Activated CD4-positive, alpha-beta T cell treated with anti-CD3 and anti-CD28 coated beads, Interleukin-2, amount 50 U/mL, for 16 hours (primary cell): ENCODE measurements at regions not wholly inside any gene's neighbourhood (a gene's known extent, or its start where the extent isn't known, plus 50 kb on each side); places are given as distances from the start of the nearest gene placed in this dataset.
"Not testable (repeated sequence)": the region's sequence is repeated elsewhere in the genome, so short reads cannot be mapped to it uniquely, and the experiment has no call there.

Experiments used
- DNase-seq: peaks from one replicate; pipeline ENCODE4 v3.0.0-alpha.2; 2020

DNA sequence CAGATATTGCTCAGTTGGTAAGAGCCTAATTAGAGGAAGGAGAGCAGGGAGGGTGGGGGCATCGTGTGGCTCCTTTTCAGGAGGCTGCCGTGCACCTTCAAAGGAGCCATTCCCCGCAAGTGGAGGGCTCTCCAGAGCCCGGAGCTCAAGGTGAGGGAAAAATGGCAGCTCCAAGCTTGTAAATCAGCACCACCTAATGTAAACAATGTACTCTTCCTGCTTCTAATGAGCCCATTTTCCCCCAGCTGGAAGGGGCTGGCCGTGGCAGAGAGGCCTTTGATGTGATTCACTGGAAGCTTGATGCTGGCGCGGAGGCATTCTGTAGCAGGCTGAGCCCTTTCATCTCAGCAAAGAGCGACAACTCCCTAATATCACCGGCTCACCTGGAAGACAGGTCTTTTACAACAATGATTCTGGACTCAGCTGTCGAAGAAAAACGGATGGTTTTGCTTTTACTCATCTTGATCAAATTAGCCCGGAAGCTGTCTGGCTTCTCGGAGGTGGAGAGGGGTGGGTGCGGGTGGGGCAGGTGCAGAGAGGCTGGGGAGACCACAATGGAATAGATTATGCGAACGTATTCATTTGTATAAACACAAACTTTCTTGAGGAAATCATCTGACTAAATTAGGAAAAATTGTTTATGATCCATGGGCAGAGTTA, 112.5 kb downstream of the RRAGC start:
- DNase-seq: peak; percentile 39

DNA sequence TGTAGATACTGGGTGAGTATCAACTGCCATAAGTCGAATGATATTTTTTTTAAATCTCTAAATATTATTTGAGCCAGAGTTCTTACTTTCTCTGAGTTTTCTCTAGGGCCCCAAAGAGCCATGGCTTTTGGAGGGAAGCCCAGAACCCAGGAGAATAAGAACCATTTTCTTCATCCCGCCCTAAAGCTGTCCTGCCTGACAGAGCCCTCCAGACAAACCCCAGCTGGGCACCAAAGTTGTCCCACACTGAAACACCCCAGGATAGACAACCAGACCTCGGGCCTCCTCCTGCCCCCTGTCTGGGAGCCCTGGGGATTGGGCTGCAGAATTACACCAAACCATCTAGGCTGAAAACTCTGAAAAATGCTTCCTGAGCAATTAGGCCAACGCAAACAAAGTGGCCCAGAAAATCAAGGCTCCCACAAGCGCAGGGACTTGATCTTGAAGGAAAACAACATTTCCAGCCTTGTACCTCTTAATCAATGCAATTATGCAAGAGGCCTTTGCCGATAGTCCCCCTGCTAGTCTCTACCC, 113.1 kb downstream of the RRAGC start:
- DNase-seq: no peak

DNA sequence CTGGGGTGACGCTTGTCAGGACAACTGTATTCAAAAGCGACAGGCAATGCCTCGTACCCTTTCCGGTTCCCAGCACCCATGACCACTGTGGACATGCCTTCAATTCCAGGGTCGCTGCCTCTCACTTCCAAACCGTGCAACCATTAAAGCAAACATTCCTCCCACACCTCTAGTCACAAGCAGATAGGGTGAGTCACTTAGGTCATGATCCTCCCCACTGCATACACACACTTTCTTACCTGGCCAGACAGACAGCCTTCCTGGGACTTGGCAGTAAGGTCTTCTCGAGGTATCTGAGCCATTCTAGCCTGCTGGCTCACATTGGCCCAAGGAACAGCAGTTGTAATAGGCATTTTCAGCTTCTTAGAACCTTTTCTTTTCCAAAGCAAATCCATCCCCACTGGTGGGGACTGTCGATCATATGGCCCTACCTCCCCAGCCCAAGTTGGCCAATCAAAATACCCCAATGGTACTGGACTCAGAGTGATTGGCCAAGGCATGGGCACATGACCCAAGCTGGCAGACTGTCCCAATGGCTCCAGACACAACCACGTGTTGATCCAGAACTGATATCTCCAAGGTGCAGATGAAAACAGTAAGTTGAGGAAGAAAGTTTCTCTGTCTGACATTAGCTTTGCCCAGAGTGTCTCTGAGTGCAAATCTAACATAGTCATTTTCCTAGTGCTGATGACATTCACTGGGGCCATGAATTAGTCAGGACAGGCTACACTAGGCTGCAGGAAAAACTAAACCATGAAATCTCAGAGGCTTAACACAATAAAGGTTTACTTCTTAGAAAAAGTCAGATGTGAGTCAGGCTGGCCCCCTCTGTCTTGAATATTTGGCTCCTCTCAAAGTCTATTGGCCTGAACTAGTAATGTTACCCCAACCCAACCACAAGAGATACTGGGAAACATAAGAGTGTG, 113.8 kb downstream of the RRAGC start:
- peak; percentile 62 for DNase-seq

DNA sequence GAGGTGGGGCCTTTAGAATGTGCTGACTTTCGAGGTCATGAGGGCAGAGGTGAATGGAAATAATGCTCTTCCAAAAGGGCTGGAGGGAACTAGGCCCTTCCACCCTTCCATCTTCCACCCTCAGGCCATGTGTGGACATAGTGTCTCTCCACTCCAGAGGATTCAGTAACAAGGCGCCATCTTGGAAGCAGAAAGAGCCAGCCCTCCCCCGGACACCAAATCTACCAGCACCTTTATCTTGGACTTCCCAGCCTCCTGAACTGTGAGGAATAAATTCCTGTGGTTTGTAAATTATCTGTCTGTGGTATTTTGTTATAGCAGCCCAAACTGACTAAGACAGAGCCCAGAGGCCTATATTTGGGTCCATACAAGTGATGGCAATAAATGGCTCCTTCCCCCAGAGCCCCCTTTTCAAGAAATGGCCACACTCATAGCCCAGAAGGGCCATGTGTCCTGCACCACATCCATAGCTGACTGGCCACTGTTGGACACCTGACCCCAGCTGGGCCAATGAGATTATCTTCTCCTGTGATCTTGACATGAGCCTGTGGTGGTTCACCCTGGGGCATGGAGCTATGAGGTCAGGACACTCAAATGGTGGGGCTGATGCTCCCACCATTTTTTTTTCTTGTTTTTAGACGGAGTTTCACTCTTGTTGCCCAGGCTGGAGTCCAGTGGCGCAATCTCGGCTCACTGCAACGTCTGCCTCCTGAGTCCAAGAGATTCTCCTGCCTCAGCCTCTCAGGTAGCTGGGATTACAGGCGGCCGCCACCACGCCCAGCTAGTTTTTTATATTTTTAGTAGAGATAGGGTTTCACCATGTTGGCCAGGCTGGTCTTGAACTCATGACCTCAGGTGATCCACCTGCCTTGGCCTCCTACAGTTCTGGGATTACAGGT, 114.9 kb downstream of the RRAGC start:
- no peak for DNase-seq

DNA sequence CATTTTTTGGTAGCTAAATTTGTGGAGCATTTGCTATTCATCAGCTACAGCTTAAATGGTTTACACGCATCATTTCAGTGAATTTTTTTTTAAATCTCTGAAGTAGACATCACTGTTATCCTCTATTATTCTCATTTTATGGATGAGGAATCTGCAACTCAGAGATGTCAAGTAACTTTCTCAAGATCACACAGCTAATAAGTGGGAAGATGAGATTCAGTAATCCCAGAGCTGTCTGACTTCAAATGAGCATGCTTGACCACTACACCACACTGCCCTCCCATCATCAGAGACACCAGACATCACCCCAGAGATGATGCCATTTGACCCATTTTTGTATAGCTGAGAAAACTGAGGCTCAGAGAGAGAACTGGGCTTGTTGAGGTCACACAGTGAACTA, 116.4 kb downstream of the RRAGC start:
- no peak for DNase-seq

DNA sequence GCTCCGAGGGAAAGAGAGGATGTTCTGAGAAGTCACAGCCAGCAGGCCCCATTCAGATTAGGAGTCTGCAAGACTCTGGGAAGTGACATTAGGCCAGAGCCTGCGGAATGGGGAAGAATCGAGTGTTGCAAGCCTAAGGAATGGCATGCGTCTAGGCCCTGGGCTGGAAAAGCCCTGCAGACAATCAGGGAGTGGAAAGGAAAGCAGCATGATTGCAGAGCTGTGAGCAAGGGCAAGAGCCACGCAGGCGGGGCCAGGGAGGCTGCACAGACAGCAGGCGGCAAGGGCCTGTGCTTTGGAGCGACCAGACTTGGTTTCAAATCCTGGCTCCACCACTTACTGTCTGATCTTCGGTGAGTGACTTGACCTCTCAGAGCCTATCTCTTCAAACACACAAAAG, 118.2 kb downstream of the RRAGC start:
- DNase-seq: no peak

DNA sequence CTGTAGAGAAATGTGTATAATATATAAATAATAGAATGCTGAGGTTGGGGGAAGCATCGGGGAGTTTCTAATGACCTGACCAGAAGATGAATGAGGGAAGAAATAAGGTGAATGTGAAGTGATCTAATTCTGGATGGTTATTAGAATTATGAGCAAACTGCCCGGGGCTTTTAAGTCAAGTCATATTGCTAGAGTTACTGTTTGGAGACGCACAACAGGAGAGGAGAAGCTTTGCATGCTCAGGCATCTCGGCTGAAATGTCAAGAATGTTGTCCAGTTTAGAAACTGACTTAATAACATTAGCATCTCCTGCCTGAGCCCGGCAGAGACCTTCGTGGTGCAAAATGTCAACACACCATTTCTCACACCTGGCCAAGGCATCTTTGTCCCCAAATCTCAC, 119.1 kb downstream of the RRAGC start:
- DNase-seq: no peak

DNA sequence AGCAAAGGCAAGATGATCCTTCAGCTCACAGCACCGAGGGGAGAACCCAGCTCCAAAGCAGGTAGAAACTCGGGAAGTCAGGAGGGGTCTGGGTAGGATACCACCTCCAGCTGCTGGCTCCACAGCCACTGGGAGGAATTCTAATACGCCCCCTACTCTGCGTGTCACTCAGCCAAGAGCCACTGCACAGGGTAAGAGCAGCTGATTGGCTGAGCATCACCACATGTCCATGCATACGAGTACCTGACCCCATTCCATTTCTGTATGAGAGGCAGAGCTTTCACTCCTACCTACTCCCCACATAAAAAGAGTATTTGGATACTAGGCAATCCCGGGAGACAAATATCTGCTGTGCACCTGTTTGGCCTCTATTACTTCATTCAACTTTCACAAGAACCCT, 121.4 kb downstream of the RRAGC start:
- DNase-seq: no peak

DNA sequence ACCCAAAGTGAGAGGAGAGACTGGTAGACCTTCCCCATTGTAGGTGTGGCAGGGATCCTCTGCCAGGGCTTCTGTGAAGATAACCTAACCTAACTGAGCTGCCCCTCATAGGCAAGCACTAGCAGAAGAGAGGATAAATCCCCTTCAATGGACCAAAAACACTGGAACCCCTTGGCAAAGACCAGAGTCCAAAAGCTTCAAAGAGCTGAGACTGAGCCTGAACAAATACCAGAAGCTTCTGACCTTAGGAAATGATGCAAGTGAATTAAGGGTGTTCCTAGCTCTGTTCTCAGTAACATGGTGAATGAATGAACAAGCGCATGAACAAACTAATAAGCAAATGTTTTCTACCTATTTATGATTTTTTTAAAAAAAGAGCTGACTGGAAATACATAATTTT, 123.2 kb downstream of the RRAGC start:
- no peak for DNase-seq

DNA sequence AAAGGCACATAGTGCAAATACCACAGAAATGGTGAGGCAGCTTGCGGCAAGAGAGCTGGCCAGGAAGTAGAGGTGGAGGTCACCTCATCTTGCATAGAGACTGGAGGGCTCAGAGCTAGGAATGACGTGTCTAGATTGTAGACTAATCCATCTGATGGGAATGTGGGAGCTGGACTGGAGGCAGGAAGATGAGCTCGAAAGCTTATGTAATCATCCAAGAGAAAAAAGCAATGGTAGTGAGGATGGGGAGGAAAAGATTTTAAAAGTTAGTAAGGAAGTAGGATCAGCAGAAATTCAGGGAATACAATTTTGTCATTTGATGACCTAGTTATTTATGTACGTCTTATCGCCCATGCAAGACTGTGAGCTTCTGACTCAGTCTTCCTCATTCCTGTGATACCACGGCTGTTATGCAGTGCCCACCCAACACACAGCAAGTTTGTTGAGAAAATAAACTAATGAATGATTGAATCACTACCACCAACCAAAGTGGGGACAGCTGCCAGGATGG, 123.9 kb downstream of the RRAGC start:
- no peak for DNase-seq

DNA sequence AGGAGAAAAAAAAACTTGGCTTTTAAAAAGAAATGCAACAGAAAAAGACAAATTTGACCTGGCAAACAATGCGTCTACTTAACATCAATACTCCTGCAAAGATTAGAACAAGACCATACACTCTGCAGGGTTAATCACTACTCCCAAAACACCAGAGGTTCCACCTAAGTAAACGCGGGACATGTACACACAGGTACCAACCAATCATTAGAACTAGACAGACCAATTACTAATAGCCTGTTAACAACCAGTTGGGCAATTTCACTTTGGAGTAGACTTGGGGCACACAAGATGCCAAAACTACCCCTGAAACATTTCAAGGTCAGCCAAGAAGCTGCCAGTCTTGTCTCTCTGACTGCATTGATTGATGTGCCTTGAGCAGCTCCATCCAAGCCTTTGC, 125.8 kb downstream of the RRAGC start:
- DNase-seq: no peak

DNA sequence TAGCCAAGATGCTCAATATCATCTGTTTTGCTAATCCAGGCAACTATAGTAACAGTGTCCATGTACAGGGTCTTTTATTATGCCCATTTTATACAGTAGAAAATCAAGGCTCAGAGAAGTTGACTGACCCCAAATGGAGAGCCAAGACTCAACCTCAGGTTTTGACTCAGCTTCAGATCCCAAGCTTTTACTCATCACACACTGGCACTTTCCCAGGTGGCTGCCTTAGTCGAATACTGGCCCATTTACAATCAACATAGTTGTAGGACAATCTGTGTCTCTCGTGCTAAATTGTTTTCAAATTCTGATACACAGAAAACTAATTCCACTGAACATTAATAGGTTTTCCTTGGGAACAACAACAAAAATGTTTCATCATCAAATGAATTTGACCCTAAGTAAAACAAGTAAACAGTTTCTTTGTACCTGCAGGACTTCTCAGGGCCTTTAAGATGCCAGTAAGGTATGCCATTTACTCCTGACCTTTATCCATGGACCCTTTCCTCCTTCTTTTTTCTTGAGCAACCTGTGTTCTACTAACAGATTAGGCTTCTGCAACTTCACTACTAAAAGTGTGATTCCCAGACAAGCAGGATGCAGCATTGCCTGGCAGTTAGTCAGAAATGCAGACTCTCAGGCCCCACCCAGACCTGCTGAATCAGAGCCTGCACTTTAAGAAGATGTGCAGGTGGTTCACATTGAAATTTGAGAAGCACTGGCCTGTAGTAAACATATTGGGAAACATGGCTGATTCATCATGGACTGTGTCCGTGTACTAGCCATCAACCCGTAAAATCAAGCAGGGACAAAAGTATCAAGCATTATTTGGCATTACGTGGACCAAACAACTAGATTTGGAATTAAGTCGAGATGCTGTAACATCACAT, 128.8 kb downstream of the RRAGC start:
- no peak for DNase-seq

DNA sequence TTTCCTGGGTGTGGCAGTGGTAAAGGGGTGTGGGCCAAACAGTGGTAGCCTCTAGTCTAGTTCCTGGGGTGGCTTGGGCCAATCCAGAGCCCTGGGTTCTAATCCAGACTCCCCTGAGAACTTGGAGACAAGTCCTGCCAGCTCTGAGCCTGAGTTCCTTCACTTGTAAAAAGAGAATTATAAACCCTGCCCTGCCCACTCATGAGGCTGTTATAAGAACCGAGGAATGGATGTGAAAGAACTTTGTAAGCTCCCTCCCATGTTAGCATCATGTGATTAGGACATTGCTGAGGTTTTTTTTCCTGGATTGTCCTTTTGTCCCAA, 131.0 kb downstream of the RRAGC start:
- DNase-seq: no peak

DNA sequence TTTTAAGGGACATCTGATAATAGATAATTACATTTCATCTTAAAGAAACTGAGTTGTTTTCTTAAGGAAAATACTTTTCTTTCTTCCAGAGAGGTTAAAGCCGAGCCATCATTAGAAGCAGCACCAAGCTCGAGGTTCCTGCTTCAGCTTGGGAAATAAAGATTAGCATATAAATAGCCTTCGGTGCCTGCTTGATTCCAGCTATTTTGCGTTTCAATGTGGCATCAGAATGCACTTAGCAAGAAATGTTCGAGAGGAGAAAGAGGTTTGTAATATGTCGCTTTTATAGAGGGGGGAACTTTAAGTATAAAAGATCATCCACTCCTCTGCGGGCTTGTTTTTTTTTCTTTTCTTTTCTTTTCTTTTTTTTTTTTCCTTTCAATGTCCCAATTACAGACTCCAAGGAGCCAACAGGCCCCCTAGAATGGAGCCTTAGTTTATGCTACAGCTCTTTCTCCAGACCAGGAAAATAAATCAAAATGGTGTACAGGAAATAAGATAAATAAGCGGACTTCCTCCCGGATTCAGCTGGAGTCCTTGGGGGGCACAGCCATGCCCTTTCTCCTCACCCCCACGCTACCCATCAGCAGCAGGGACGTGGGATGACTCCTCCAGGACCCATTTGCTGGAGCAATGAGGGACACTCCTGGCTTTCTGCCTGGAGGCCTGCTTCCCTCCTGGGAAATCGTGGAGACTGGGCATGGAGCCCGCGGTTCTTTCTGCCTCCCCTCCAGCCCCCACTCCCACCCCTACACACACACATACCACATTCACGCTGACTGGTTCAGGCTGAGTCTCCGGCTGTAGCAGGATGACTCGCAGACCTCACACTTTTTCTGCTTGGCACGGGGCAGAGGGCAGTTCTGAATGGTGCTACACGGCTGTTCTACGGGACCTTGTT, 131.6 kb downstream of the RRAGC start:
- no peak for DNase-seq

DNA sequence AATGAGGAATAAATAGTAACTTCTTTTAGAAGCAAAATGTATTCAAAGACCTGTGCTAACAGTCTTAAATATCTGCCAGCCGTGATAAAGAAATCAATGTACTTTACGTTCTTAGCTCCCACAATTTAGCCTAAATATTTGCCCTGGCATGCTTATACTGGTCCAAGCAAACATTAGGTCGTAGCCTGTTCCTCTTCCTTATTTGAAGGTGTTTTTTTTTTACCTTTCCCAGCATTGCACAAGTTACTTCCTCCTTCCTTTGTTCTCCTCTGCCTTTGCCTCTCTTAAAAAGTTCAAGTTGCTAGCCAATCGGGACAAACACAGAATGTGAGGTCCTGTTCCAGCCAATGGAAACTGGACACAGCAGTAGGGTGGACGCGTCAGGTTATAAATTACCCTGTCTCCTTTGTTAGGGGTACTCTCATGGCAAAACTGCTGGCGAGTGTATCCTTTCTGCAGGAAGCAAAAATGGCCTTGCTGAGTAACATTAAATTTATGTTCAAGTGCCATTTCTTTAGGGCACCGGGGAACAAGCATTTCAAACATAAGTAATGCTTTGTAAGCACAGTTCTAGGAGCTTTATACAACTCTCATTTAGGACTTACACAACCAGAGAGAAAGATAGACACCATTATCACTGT, 134.1 kb downstream of the RRAGC start:
- DNase-seq: not testable (repeated sequence)

DNA sequence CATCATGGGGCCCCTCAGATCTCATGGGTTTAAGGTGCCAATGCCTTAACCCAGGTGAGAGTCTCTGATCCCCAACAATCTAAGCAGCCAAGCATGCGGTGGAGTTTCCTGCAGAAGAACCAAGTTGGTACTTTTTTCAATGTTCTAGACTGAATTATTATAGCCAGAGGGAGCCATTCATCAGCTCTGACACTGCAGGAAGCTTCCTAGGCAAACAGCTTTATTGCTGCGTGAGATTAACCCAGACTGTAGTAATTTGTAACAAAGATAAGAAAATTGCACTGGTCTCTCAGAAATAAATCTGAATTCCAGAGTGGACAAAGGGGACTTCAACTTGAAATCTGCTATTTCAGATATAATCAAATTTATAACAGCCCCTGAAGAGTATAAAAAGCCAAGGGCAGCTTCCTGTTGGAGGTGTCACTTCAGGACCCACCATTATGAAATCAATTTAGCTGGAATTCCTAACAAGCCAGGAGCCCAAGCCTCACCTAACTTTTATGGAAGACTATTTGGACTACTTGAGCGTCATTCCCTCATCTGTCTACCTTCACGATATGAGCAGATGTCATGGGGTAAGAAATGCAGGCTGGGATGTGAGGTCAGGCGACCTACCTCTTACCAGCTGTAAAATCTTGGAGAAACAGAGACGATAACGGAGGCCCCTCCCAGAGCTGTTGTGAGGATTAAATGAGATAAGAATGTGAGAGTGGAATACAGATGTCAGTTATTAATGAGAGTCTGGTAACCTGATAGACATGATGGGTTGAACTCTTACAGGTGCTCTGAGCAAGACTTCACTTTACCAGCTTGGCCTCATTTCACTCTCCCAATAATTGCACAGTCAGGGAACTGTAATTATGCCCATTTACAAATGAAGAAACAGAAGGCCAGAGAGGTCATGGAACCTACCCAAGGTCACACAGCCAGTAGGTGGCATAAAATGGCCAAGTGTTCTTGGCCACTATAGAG, 135.1 kb downstream of the RRAGC start:
- DNase-seq: no peak

DNA sequence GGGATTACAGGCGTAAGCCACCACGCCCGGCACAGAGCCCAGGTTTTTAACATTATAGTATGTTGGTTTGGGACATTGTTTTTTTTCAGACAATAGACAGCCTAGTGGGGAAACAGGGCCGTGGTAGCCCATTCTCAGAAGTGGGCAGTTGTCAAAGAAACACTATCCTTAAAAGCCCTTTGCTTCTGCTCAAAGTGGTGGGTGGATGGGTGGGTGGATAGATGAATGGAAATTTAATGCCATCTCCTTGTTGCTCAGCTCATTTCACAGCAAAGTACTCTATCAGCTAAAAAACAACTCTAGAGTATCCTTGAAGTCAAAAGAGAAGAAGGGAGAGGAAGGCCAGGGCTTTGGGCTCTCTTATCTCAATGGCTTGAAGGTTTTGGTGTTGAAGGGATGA, 137.8 kb downstream of the RRAGC start:
- DNase-seq: no peak

DNA sequence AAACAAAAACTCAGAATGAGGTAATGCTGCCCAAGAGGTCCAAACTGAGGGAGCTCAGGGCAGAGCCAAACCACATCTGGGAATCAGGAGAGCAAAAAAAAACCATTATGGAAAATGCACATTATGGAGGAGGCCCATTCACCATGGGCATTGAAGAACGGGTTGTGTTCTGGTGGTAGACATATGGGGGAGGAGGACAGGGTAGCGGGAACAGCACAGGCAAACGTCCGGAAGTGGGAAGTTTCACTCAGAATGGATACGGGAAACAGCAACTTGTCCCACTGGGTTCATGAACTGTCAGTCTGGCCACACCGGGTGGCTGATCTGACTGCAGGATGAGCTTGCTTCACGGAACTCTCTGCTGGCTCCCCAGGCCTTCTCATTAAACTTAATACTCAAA, 139.7 kb downstream of the RRAGC start:
- DNase-seq: no peak

DNA sequence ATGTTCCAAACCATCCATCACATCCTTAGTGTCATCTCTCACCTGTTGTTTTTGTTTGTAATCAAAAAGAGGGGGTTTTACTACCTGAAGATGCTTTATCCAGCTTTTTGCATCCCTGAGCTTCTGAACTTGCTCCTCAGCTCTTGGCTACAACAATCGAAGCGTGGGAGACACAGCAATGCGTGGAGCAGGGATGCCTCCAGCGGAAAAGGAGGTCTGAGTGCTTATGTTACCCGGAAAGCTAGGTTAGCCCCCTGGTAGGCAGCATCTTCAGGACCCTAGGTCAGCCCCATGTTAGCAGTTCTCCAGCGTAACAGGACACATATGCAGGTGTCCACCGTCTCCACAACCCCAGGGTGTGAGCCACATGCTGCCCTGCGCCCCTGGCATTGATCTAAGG, 141.5 kb downstream of the RRAGC start:
- DNase-seq: no peak
